22Rv1 (cell line): ENCODE measurements at regions not wholly inside any gene's neighbourhood (a gene's known extent, or its start where the extent isn't known, plus 50 kb on each side); places are given as distances from the start of the nearest gene placed in this dataset.

Source experiments
- ZFX ChIP-seq: fragments of 450-650 bp; IDR thresholded peaks from 2 replicates; pipeline ENCODE4 v1.6.1; 2017; ENCODE audit warnings: antibody characterized with exemption, borderline replicate concordance
- TF ChIP-seq, protein P1 (sequence below): fragments of 450-650 bp; IDR thresholded peaks from 2 replicates; pipeline ENCODE4 v1.5.1; 2017; ENCODE audit warnings: mild to moderate bottlenecking

DNA sequence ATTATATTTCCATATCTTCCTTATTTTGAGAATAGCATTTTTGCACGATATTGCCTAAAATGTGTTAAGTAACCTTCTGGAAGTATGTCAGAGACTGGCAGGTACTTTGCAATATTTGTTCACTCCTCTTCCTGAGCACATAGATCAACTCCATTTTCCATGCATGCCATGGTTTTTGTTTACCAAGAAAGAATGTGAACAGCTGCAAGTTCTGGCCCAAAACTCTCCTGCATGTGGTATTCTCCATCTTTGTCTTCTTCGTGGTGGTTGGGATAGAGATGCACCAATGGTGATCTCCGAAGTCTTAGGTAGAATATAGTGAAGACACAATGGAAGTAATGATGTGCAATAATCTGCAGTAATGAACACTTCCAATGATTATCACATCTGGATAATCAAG is 2241.0 kb upstream of the RAG2 start:
- TF ChIP-seq, protein P1, sequence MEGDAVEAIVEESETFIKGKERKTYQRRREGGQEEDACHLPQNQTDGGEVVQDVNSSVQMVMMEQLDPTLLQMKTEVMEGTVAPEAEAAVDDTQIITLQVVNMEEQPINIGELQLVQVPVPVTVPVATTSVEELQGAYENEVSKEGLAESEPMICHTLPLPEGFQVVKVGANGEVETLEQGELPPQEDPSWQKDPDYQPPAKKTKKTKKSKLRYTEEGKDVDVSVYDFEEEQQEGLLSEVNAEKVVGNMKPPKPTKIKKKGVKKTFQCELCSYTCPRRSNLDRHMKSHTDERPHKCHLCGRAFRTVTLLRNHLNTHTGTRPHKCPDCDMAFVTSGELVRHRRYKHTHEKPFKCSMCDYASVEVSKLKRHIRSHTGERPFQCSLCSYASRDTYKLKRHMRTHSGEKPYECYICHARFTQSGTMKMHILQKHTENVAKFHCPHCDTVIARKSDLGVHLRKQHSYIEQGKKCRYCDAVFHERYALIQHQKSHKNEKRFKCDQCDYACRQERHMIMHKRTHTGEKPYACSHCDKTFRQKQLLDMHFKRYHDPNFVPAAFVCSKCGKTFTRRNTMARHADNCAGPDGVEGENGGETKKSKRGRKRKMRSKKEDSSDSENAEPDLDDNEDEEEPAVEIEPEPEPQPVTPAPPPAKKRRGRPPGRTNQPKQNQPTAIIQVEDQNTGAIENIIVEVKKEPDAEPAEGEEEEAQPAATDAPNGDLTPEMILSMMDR, result no peak
- no peak for TF ChIP-seq ZFX
